ENCODE measurements at regions not wholly inside any gene's neighbourhood (a gene's known extent, or its start where the extent isn't known, plus 50 kb on each side); places are given as distances from the start of the nearest gene placed in this dataset.

GRCh38 chr5:164721656-164722055, 1216.2 kb downstream of the MAT2B start:
- Histone ChIP-seq H3K4me3 (ENCODE audit: low read depth, low read length) (no peak overlapping the region), H4K91ac (ENCODE audit: low read depth, low read length) (no peak overlapping the region), H3K9ac (ENCODE audit: low read length) (no peak overlapping the region), H2BK120ac (ENCODE audit: insufficient read depth, low read length, poor library complexity) (no peak overlapping the region), H3K23ac (ENCODE audit: low read length) (no peak overlapping the region), H3K14ac (ENCODE audit: low read length) (no peak overlapping the region), H2BK12ac (ENCODE audit: low read length) (no peak overlapping the region), H2AK5ac (ENCODE audit: low read length) (no peak overlapping the region), H3K79me1 (ENCODE audit: low read length) (no peaks in the 10 kb centered on the region), H4K8ac (ENCODE audit: low read depth, low read length) (no peak overlapping the region), H2AFZ (ENCODE audit: insufficient read depth, low read length, poor library complexity) (no peak overlapping the region), H3K4me1 (ENCODE audit: control insufficient read depth in 1 of 2, insufficient read depth in 2 of 2, low read length in 2 of 2) (no peaks in the 10 kb centered on the region), H3K18ac (ENCODE audit: low read length) (no peak overlapping the region), H3K79me2 (ENCODE audit: control insufficient read depth, insufficient read depth, low read length, poor library complexity) (no peaks in the 10 kb centered on the region), H3K36me3 (ENCODE audit: control insufficient read depth in 1 of 2, insufficient read depth in 2 of 2, low read length in 2 of 2) (no peaks in the 10 kb centered on the region), H3K27me3 (ENCODE audit: insufficient read depth, low read length) (no peaks in the 10 kb centered on the region), H3K4ac (ENCODE audit: low read depth, low read length) (no peak overlapping the region), H3K27ac (ENCODE audit: low read depth, low read length) (no peak overlapping the region), H3K4me2 (ENCODE audit: low read length) (no peak overlapping the region), H2BK5ac (ENCODE audit: low read depth, low read length, poor library complexity) (no peak overlapping the region), H4K12ac (ENCODE audit: low read depth, low read length) (no peak overlapping the region), H3K9me3 (ENCODE audit: insufficient read depth, low read depth, low read length) (no peaks in the 10 kb centered on the region)
- no peak for DNase-seq
- WGBS (ENCODE audit: extremely low coverage, insufficient coverage, insufficient read length) = no CpG with 5 or more reads among the region's 1 CpG

GRCh38 chr5:164722702-164723101, 1217.3 kb downstream of the MAT2B start:
- H3K9ac ChIP-seq (ENCODE audit: low read length) = no peak overlapping the region
- H2BK120ac ChIP-seq (ENCODE audit: insufficient read depth, low read length, poor library complexity) = no peak overlapping the region
- no peaks in the 10 kb centered on the region for H3K36me3 ChIP-seq (ENCODE audit: control insufficient read depth in 1 of 2, insufficient read depth in 2 of 2, low read length in 2 of 2)
- H3K79me2 ChIP-seq (ENCODE audit: control insufficient read depth, insufficient read depth, low read length, poor library complexity) = no peaks in the 10 kb centered on the region
- H4K91ac ChIP-seq (ENCODE audit: low read depth, low read length) = no peak overlapping the region
- no peaks in the 10 kb centered on the region for H3K4me1 ChIP-seq (ENCODE audit: control insufficient read depth in 1 of 2, insufficient read depth in 2 of 2, low read length in 2 of 2)
- H2AK5ac ChIP-seq (ENCODE audit: low read length) = no peak overlapping the region
- H4K12ac ChIP-seq (ENCODE audit: low read depth, low read length) = no peak overlapping the region
- H3K9me3 ChIP-seq (ENCODE audit: insufficient read depth, low read depth, low read length) = no peaks in the 10 kb centered on the region
- no peak overlapping the region for H4K8ac ChIP-seq (ENCODE audit: low read depth, low read length)
- H3K27me3 ChIP-seq (ENCODE audit: insufficient read depth, low read length) = no peaks in the 10 kb centered on the region
- no peak overlapping the region for H3K14ac ChIP-seq (ENCODE audit: low read length)
- H3K18ac ChIP-seq (ENCODE audit: low read length) = no peak overlapping the region
- H3K27ac ChIP-seq (ENCODE audit: low read depth, low read length) = no peak overlapping the region
- H2AFZ ChIP-seq (ENCODE audit: insufficient read depth, low read length, poor library complexity) = no peak overlapping the region
- H3K4ac ChIP-seq (ENCODE audit: low read depth, low read length) = no peak overlapping the region
- no peak overlapping the region for H3K23ac ChIP-seq (ENCODE audit: low read length)
- no peak overlapping the region for H3K4me2 ChIP-seq (ENCODE audit: low read length)
- H3K79me1 ChIP-seq (ENCODE audit: low read length) = no peaks in the 10 kb centered on the region
- no peak overlapping the region for H2BK5ac ChIP-seq (ENCODE audit: low read depth, low read length, poor library complexity)
- WGBS (ENCODE audit: extremely low coverage, insufficient coverage, insufficient read length) = no CpG with 5 or more reads among the region's 1 CpG
- DNase-seq = no peak
- H3K4me3 ChIP-seq (ENCODE audit: low read depth, low read length) = no peak overlapping the region
- no peak overlapping the region for H2BK12ac ChIP-seq (ENCODE audit: low read length)

- no peak overlapping the region for H3K4ac ChIP-seq (ENCODE audit: low read depth, low read length)
- H3K79me2 ChIP-seq (ENCODE audit: control insufficient read depth, insufficient read depth, low read length, poor library complexity) = no peaks in the 10 kb centered on the region
- no peak overlapping the region for H2BK12ac ChIP-seq (ENCODE audit: low read length)
- no peak overlapping the region for H2BK120ac ChIP-seq (ENCODE audit: insufficient read depth, low read length, poor library complexity)
- no peak overlapping the region for H4K91ac ChIP-seq (ENCODE audit: low read depth, low read length)
- no peak overlapping the region for H3K4me3 ChIP-seq (ENCODE audit: low read depth, low read length)
- WGBS (ENCODE audit: extremely low coverage, insufficient coverage, insufficient read length) = 100% methylated on average over 1 of the region's 2 CpGs
- no peaks in the 10 kb centered on the region for H3K36me3 ChIP-seq (ENCODE audit: control insufficient read depth in 1 of 2, insufficient read depth in 2 of 2, low read length in 2 of 2)
- no peak overlapping the region for H4K12ac ChIP-seq (ENCODE audit: low read depth, low read length)
- no peak overlapping the region for H3K9ac ChIP-seq (ENCODE audit: low read length)
- H4K8ac ChIP-seq (ENCODE audit: low read depth, low read length) = no peak overlapping the region
- H2BK5ac ChIP-seq (ENCODE audit: low read depth, low read length, poor library complexity) = no peak overlapping the region
- no peaks in the 10 kb centered on the region for H3K9me3 ChIP-seq (ENCODE audit: insufficient read depth, low read depth, low read length)
- no peak overlapping the region for H2AK5ac ChIP-seq (ENCODE audit: low read length)
- no peak overlapping the region for H3K4me2 ChIP-seq (ENCODE audit: low read length)
- H3K18ac ChIP-seq (ENCODE audit: low read length) = no peak overlapping the region
- no peaks in the 10 kb centered on the region for H3K4me1 ChIP-seq (ENCODE audit: control insufficient read depth in 1 of 2, insufficient read depth in 2 of 2, low read length in 2 of 2)
- H3K27me3 ChIP-seq (ENCODE audit: insufficient read depth, low read length) = no peaks in the 10 kb centered on the region
- H3K14ac ChIP-seq (ENCODE audit: low read length) = no peak overlapping the region
- H3K23ac ChIP-seq (ENCODE audit: low read length) = no peak overlapping the region
- H3K79me1 ChIP-seq (ENCODE audit: low read length) = no peaks in the 10 kb centered on the region
- no peak overlapping the region for H3K27ac ChIP-seq (ENCODE audit: low read depth, low read length)
- no peak for DNase-seq
- H2AFZ ChIP-seq (ENCODE audit: insufficient read depth, low read length, poor library complexity) = no peak overlapping the region
Observed at GRCh38 chr5:164727012-164727411, 1221.6 kb downstream of the MAT2B start.

GRCh38 chr5:164728733-164729132, 1223.3 kb downstream of the MAT2B start:
- no peak overlapping the region for H2AK5ac ChIP-seq (ENCODE audit: low read length)
- H3K9me3 ChIP-seq (ENCODE audit: insufficient read depth, low read depth, low read length) = no peaks in the 10 kb centered on the region
- H4K91ac ChIP-seq (ENCODE audit: low read depth, low read length) = no peak overlapping the region
- H4K8ac ChIP-seq (ENCODE audit: low read depth, low read length) = no peak overlapping the region
- H3K14ac ChIP-seq (ENCODE audit: low read length) = no peak overlapping the region
- H2BK120ac ChIP-seq (ENCODE audit: insufficient read depth, low read length, poor library complexity) = no peak overlapping the region
- no peak overlapping the region for H3K18ac ChIP-seq (ENCODE audit: low read length)
- H3K79me2 ChIP-seq (ENCODE audit: control insufficient read depth, insufficient read depth, low read length, poor library complexity) = no peaks in the 10 kb centered on the region
- H3K9ac ChIP-seq (ENCODE audit: low read length) = no peak overlapping the region
- no peak overlapping the region for H2BK12ac ChIP-seq (ENCODE audit: low read length)
- no peaks in the 10 kb centered on the region for H3K79me1 ChIP-seq (ENCODE audit: low read length)
- H3K4ac ChIP-seq (ENCODE audit: low read depth, low read length) = no peak overlapping the region
- H3K4me3 ChIP-seq (ENCODE audit: low read depth, low read length) = no peak overlapping the region
- H4K12ac ChIP-seq (ENCODE audit: low read depth, low read length) = no peak overlapping the region
- whole genome bisulfite sequencing (ENCODE audit: extremely low coverage, insufficient coverage, insufficient read length) = no CpG with 5 or more reads among the region's 3 CpGs
- H3K27ac ChIP-seq (ENCODE audit: low read depth, low read length) = no peak overlapping the region
- H3K4me2 ChIP-seq (ENCODE audit: low read length) = no peak overlapping the region
- H3K27me3 ChIP-seq (ENCODE audit: insufficient read depth, low read length) = no peaks in the 10 kb centered on the region
- H2BK5ac ChIP-seq (ENCODE audit: low read depth, low read length, poor library complexity) = no peak overlapping the region
- no peaks in the 10 kb centered on the region for H3K36me3 ChIP-seq (ENCODE audit: control insufficient read depth in 1 of 2, insufficient read depth in 2 of 2, low read length in 2 of 2)
- H3K4me1 ChIP-seq (ENCODE audit: control insufficient read depth in 1 of 2, insufficient read depth in 2 of 2, low read length in 2 of 2) = no peaks in the 10 kb centered on the region
- no peak overlapping the region for H3K23ac ChIP-seq (ENCODE audit: low read length)
- no peak for DNase-seq
- no peak overlapping the region for H2AFZ ChIP-seq (ENCODE audit: insufficient read depth, low read length, poor library complexity)

Data from trophoblast cell (in vitro differentiated cells and primary cell).